Endothelial cell of umbilical vein (primary cell): ENCODE measurements at regions not wholly inside any gene's neighbourhood (a gene's known extent, or its start where the extent isn't known, plus 50 kb on each side); places are given as distances from the start of the nearest gene placed in this dataset.

Experiments used
- BruUV-seq: library from RNA; stranded (reverse); fragments of 400-500 nt; replicated peaks from 2 replicates; lab custom pipeline; 2021; lab: Mats Ljungman, UMichigan
- CTCF ChIA-PET: fragments of 300-600, 350-600 bp; sonication (Branson Sonifier 250); formaldehyde crosslinking; loops from one replicate; lab custom pipeline; 2021; ENCODE audit warnings: antibody characterized with exemption, inconsistent platforms; lab: Charles Lee
- POLR2A ChIA-PET: fragments of 300-600, 350-600 bp; sonication (Branson Sonifier 250); formaldehyde crosslinking; loops from one replicate; lab custom pipeline; 2021; ENCODE audit warnings: antibody characterized with exemption, inconsistent platforms; lab: Charles Lee
- DNase-seq: peaks from one replicate; pipeline ENCODE4 v3.0.0-alpha.2; 2011; ENCODE audit warnings: low read depth, low spot score
- FAIRE-seq: peaks from 2 replicates; lab custom pipeline; 2011; peaks lifted over from hg19 to GRCh38; lab: Jason Lieb, UNC
- H2AFZ ChIP-seq: 2 replicates; pipeline ENCODE4 v1.6.0; 2012; ENCODE audit warnings: low read depth, low read length, control low read depth, inconsistent platforms
- H3K27ac ChIP-seq: 2 replicates; pipeline ENCODE4 v1.5.1; 2011; ENCODE audit warnings: low read depth, mild to moderate bottlenecking, control low read depth, low read length, moderate library complexity; ENCODE audit not compliant: insufficient read depth
- H3K27me3 ChIP-seq, 2 experiments: 2 replicates each; pipeline versions ENCODE4 v1.6.0 to v1.6.1; 2011; ENCODE audit warnings: low read length in 2 of 2, mixed read lengths in 1 of 2; ENCODE audit not compliant: control insufficient read depth in 2 of 2, insufficient read depth in 2 of 2
- H3K36me3 ChIP-seq, 2 experiments: 2 replicates in 1 of 2; 3 replicates in 1 of 2; pipeline ENCODE4 v1.5.1; 2011; ENCODE audit warnings: low read length in 2 of 2, mild to moderate bottlenecking in 1 of 2, moderate library complexity in 1 of 2; ENCODE audit not compliant: control insufficient read depth in 2 of 2, insufficient read depth in 2 of 2; ENCODE audit errors: extremely low read depth in 1 of 2
- H3K4me1 ChIP-seq: 3 replicates; pipeline ENCODE4 v1.5.1; 2011; ENCODE audit warnings: mild to moderate bottlenecking, low read length; ENCODE audit not compliant: control insufficient read depth, insufficient read depth; ENCODE audit errors: extremely low read depth
- H3K4me2 ChIP-seq: 2 replicates; pipeline ENCODE4 v1.6.1; 2011; ENCODE audit warnings: low read length, control low read depth, mixed read lengths; ENCODE audit not compliant: insufficient read depth
- H3K4me3 ChIP-seq, 3 experiments: fragments of 200-600 bp in 1 of 3; sonication (generic), shearing (Covaris generic) in 1 of 3; replicated peaks in 1 of 3; 2 replicates each; pipeline ENCODE4 v1.5.1; 2011 to 2016; ENCODE audit warnings: control low read depth in 3 of 3, low read length in 3 of 3, mild to moderate bottlenecking in 2 of 3, inconsistent platforms in 1 of 3, low read depth in 1 of 3, moderate library complexity in 1 of 3; ENCODE audit not compliant: insufficient read depth in 1 of 3
- H3K79me2 ChIP-seq: 2 replicates; pipeline ENCODE4 v1.6.0; 2012; ENCODE audit warnings: low read length, inconsistent platforms; ENCODE audit not compliant: control insufficient read depth, insufficient read depth
- H3K9ac ChIP-seq: replicated peaks from 2 replicates; pipeline ENCODE3; 2011; ENCODE audit warnings: low read length, control low read depth; ENCODE audit not compliant: insufficient read depth; ENCODE audit errors: extremely low read depth
- H3K9me1 ChIP-seq: replicated peaks from 3 replicates; pipeline ENCODE4 v1.6.0; 2011; ENCODE audit warnings: mild to moderate bottlenecking, low read length; ENCODE audit not compliant: control insufficient read depth, insufficient read depth; ENCODE audit errors: extremely low read depth
- H3K9me3 ChIP-seq: replicated peaks from 2 replicates; pipeline ENCODE4 v1.5.1; 2012; ENCODE audit warnings: low read length, inconsistent platforms; ENCODE audit not compliant: control insufficient read depth, insufficient read depth
- H4K20me1 ChIP-seq: replicated peaks from 2 replicates; pipeline ENCODE3; 2011; ENCODE audit warnings: mild to moderate bottlenecking, low read length; ENCODE audit not compliant: control insufficient read depth, insufficient read depth; ENCODE audit errors: extremely low read depth
- EZH2 ChIP-seq: IDR thresholded peaks from 2 replicates; pipeline ENCODE4 v1.6.1; 2012; ENCODE audit warnings: borderline replicate concordance, low read depth, mild to moderate bottlenecking, moderate library complexity, low read length, inconsistent platforms; ENCODE audit not compliant: severe bottlenecking
- FOS ChIP-seq: IDR thresholded peaks from 2 replicates; pipeline ENCODE4 v1.6.1; 2011; ENCODE audit warnings: mild to moderate bottlenecking, low read length, moderate library complexity, borderline replicate concordance; ENCODE audit not compliant: insufficient read depth
- GATA2 ChIP-seq: IDR thresholded peaks from 2 replicates; pipeline ENCODE4 v1.7.0; 2011; ENCODE audit warnings: low read depth, mild to moderate bottlenecking, moderate library complexity, mixed read lengths, low read length; ENCODE audit not compliant: insufficient read length, insufficient read depth
- JUN ChIP-seq: IDR thresholded peaks from 2 replicates; pipeline ENCODE4 v1.6.1; 2011; ENCODE audit warnings: borderline replicate concordance, low read depth; ENCODE audit not compliant: insufficient read length, insufficient read depth
- MAX ChIP-seq: IDR thresholded peaks from 2 replicates; pipeline ENCODE4 v1.6.1; 2011; ENCODE audit not compliant: insufficient read depth, insufficient read length
- MYC ChIP-seq: IDR thresholded peaks from one replicate; pipeline ENCODE4 v1.6.1; 2011; ENCODE audit warnings: mild to moderate bottlenecking, low read depth, low read length
- POLR2A ChIP-seq: IDR thresholded peaks from 2 replicates; pipeline ENCODE4 v1.6.1; 2012; ENCODE audit warnings: low read depth, mild to moderate bottlenecking, control low read depth, low read length
- POLR2AphosphoS5 ChIP-seq: IDR thresholded peaks from 2 replicates; pipeline ENCODE4 v1.6.1; 2012; ENCODE audit warnings: low read depth, mild to moderate bottlenecking, control low read depth, low read length, moderate library complexity; ENCODE audit not compliant: insufficient read depth
- dilution Hi-C: fragments of 300-500 bp; cut with MboI; formaldehyde crosslinking; loops from one replicate; pipeline ENCODE4 v1.15.0; 2019; ENCODE audit warnings: low sequenced_read_pairs; ENCODE audit not compliant: extremely low pct_ligation_motif_present
- intact Hi-C: fragments of 100-400 bp; cut with micrococcal nuclease; formaldehyde crosslinking; loops from one replicate; pipeline ENCODE4 v1.10.0; 2022
- TF ChIP-seq, protein P1 (sequence below), 2 donors: IDR thresholded peaks; 1 replicate in 1 of 2; 2 replicates in 1 of 2; pipeline ENCODE4 v1.5.1; 2011; ENCODE audit warnings: low read length in 2 of 2, mild to moderate bottlenecking in 2 of 2, moderate library complexity in 2 of 2, control low read depth in 1 of 2, inconsistent platforms in 1 of 2, low read depth in 1 of 2; ENCODE audit not compliant: insufficient read depth in 1 of 2; ENCODE audit errors: extremely low read depth in 1 of 2

DNA sequence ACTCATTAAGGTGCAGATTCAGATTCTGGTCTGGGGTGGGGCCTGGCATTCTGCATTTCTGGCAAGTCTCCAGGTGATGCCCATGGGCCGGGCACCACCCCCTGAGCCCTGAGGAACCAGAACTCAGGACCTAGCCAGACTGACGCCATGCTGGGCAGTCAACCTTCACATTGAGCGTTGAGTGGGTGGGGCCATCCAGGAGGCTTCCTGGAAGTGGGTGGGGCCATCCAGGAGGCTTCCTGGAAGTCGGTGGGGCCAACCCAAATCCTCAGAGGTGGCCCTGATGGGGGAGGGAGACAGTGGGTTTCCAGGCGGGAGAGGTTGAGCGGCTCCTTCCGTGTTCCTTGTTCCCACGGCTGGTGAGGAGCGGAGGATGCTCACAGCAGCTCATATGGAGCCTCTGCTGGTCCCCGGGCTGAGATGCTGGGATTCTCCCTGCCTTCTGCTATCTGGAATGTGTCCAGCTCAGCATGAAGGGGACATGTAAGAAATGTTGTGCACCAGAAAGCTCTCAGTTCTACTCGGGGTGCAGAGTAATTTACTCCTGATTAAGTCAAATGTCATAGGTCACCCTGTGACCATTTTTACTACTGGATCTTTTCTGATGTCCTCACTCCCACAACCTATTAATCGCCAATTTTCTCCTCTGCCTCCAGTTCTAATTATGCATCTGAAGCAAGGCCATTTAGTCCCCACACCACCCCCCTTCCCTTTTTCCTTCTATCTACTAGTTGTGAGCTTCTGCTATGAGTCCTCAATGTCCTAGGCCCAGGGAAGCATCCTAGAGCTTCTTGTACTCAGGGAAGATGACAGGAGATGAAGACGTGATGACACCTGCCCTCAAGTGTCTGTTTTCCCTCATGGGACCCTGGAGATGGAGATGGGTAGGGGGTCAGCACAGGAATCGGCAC lies 435.4 kb downstream of the PTPRU start:
- H3K9me3 ChIP-seq, result no peaks in the 10 kb centered on the region
- TF ChIP-seq GATA2, result no peak
- no peak for TF ChIP-seq JUN
- TF ChIP-seq, protein P1, sequence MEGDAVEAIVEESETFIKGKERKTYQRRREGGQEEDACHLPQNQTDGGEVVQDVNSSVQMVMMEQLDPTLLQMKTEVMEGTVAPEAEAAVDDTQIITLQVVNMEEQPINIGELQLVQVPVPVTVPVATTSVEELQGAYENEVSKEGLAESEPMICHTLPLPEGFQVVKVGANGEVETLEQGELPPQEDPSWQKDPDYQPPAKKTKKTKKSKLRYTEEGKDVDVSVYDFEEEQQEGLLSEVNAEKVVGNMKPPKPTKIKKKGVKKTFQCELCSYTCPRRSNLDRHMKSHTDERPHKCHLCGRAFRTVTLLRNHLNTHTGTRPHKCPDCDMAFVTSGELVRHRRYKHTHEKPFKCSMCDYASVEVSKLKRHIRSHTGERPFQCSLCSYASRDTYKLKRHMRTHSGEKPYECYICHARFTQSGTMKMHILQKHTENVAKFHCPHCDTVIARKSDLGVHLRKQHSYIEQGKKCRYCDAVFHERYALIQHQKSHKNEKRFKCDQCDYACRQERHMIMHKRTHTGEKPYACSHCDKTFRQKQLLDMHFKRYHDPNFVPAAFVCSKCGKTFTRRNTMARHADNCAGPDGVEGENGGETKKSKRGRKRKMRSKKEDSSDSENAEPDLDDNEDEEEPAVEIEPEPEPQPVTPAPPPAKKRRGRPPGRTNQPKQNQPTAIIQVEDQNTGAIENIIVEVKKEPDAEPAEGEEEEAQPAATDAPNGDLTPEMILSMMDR (IDR thresholded peaks at IDR 0.05; ENCODE audit: extremely low read depth in 1 of 2, insufficient read depth in 1 of 2, low read depth in 1 of 2, low read length in 2 of 2), result no peak
- no peak for TF ChIP-seq MYC
- no peak for TF ChIP-seq MAX
- no peak for TF ChIP-seq POLR2A
- TF ChIP-seq FOS, result no peak
- TF ChIP-seq POLR2AphosphoS5, result no peak
- no peak for TF ChIP-seq EZH2
- no peak overlapping the region for H3K4me3 ChIP-seq
- no peaks in the 10 kb centered on the region for H3K4me1 ChIP-seq
- CTCF ChIA-PET, result interaction anchor here (0.8 to 3.1 kb wide), 2 partner anchors 11 to 32 kb away, joined by 3 to 10 read pairs; no protein-coding TSS in a partner anchor
- H3K27me3 ChIP-seq, result peaks cover 0 to 8% of the 10 kb centered on the region in 2 experiments
- intact Hi-C loops, result no loop called here
- DNase-seq (no peak), FAIRE-seq (no peak)
- dilution Hi-C loops, result no loop called here
- H4K20me1 ChIP-seq, result no peaks in the 10 kb centered on the region
- no TSS peak for BruUV-seq
- POLR2A ChIA-PET, result no interaction called here
- H3K4me2 ChIP-seq, result no peak overlapping the region
- no peak overlapping the region for H3K9ac ChIP-seq
- no peaks in the 10 kb centered on the region for H3K9me1 ChIP-seq
- no peak overlapping the region for H3K27ac ChIP-seq
- no peaks in the 10 kb centered on the region for H3K36me3 ChIP-seq
- H2AFZ ChIP-seq, result no peak overlapping the region
- no peaks in the 10 kb centered on the region for H3K79me2 ChIP-seq
